GM12875 (cell line): ENCODE measurements at regions not wholly inside any gene's neighbourhood (a gene's known extent, or its start where the extent isn't known, plus 50 kb on each side); places are given as distances from the start of the nearest gene placed in this dataset.

ENCODE experiments used
- H3K4me3 ChIP-seq: one replicate; pipeline ENCODE4 v1.5.1; 2011; ENCODE audit warnings: low read depth, low read length, control low read depth
- TF ChIP-seq, protein P1 (sequence below): IDR thresholded peaks from 2 replicates; pipeline ENCODE4 v1.5.1; 2011; ENCODE audit warnings: low read depth, mild to moderate bottlenecking, control low read depth, inconsistent platforms, low read length, moderate library complexity, borderline replicate concordance; ENCODE audit not compliant: insufficient read depth

DNA sequence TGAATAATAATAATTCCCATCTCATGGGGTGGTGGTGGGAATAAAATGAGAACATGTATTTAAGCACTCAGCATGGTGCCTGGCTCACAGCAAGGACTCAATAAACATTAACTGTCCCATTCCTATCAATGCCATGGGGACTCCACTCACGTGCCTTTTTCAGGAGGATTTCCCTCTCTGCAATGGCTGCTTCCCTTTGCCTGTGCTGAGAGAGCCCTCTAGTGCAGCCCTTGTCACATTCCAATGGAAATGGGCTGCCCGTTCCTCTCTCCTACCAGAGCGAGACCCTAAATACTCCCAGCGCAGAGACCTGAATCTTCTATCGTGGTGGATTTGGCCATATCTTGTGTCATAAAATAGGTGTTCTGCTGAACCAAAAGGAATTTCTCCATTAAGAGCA, 621.5 kb upstream of the B3GAT1 start:
- no peak overlapping the region for H3K4me3 ChIP-seq
- TF ChIP-seq, protein P1, sequence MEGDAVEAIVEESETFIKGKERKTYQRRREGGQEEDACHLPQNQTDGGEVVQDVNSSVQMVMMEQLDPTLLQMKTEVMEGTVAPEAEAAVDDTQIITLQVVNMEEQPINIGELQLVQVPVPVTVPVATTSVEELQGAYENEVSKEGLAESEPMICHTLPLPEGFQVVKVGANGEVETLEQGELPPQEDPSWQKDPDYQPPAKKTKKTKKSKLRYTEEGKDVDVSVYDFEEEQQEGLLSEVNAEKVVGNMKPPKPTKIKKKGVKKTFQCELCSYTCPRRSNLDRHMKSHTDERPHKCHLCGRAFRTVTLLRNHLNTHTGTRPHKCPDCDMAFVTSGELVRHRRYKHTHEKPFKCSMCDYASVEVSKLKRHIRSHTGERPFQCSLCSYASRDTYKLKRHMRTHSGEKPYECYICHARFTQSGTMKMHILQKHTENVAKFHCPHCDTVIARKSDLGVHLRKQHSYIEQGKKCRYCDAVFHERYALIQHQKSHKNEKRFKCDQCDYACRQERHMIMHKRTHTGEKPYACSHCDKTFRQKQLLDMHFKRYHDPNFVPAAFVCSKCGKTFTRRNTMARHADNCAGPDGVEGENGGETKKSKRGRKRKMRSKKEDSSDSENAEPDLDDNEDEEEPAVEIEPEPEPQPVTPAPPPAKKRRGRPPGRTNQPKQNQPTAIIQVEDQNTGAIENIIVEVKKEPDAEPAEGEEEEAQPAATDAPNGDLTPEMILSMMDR: no peak

DNA sequence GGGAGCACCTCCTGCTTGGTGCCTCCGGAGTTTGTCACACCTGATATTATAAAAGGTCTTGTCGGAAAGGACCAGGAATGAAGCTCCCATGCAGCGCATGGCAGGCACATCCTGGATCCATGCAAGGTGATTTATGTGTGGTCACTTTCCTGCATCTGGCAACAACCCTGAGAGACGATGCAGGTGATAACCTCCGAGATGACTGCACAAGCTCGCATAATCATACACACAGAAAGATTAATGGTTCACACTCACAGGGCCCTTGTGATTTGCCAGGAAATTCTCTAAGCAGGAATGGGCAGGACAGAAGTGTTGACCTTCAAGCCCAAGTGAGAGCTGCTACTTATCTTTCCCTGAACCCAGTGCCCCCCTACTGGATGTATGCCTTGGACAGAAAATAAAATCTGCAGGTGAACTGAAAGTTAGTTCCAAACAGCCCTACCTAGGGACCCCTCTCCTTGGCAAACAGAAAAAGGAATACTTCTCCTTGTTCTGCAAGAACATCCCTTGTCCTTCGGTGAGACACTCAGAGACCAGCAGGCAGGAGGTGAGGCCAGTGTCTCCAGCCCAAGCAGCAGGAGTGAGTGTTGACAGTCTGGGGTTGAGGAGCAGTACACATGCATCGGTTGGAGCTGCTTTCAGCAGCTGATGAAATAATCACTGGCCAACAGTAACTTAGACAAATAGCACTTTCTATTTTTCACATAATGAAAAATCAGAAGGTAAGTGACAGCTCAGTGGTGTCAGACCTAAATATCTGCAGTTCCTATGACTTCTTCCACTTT, 619.4 kb upstream of the B3GAT1 start:
- TF ChIP-seq, protein P1: no peak

DNA sequence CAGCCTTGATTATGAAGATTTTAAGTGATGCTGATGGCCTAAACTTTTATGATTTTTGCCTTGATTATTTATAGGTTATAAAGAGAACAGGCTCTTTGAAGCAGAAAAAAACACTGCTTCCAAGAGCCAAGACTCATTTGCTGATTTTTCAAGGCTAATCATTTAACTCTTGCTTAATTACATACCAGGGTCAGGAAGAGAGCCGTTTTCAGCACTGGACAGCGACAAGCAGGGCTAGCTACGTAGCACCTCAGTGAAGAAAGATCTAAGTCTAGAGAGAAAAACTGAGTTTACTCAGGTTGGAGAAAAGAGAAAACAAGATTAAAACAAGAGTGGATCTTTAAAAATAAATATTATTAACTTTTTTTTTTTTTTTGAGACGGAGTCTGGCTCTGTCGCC, 615.4 kb upstream of the B3GAT1 start:
- H3K4me3 ChIP-seq: no peak overlapping the region
- TF ChIP-seq, protein P1: no peak

More for the DNA sequence above, 619.4 kb upstream of the B3GAT1 start:
- no peak overlapping the region for H3K4me3 ChIP-seq

DNA sequence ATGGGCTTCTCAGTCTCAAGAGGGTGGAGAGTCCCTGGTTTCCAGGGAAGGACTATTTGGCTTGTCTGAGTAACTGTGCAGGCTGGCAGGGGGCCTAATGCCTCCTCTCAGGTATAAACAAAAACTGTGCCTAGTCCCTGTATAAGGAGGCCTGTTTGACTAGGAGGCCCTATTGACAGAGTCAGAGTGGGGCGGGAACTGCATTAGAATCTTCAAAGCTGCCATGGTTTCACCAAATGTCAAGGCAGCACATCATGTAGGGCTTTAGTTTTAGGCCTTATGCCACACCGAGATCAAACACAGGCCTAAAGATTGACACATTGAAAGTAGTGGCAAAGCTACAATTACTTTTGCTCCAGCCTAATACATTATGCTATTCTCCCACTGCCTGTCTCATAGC, 611.5 kb upstream of the B3GAT1 start:
- H3K4me3 ChIP-seq: no peak overlapping the region
- TF ChIP-seq, protein P1: no peak

DNA sequence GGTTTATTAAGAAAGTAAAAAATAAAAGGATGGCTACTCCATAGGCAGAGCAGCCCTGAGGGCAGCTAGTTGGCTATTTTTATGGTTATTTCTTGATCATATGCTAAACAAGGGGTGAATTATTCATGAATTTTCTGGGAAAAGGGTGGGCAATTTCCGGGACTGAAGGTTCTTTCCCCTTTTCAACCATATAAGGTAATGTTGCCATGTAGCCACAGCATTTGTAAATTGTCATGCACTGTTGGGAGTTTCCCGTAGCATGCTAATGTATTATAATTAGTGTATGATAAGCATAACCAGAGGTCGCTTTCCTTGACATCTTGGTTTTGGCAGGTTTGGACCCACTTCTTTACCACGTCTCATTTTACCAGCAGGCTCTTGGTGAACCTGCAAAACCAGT, 610.4 kb upstream of the B3GAT1 start:
- TF ChIP-seq, protein P1: no peak
- no peak overlapping the region for H3K4me3 ChIP-seq

DNA sequence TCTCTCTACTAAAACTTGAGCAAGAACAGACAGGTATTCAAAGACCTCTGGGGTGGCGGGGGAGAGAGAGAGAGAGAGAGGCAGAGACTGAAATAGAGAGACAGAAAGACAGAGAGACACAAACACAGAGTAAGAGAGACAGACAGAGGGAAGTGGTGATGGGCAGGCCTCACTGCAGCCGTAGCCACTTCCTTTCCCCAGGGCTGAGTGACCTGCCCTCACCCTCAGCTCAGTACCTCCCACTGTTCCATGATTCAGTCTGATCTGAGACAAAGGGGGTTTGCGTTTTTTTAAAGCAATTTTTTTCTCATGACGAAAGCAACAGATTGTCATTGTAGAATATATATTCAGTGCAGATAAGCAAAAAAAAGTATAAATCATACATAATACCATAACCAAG, 607.9 kb upstream of the B3GAT1 start:
- no peak overlapping the region for H3K4me3 ChIP-seq
- TF ChIP-seq, protein P1: no peak

DNA sequence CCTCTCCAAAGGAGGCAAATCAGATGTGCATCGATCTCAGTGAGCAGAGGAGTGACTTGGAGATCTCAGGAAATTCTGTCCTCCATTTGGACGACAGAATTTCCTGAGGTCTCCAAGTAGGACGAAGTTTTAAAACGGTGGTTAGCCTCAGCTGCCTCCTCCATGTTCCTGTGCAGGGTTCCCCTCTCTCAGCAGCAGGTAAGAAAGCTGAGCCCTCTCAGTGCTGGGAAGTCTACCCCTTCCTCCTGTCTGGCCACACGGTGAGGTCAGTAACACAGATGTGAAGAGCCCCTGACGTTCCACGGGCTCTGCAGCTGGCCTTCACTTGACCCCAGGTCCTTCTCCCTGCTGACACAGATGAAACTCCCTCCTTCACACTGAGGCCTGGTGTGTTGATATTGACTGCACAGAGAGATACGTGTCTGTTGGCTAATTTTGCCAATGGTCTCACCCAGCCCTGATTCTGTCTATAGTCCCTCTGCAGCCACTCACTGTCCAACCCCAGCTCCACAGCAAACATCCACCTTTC, 607.4 kb upstream of the B3GAT1 start:
- no peak overlapping the region for H3K4me3 ChIP-seq
- TF ChIP-seq, protein P1: no peak
